Astrocyte (in vitro differentiated cells and primary cell): ENCODE measurements at regions not wholly inside any gene's neighbourhood (a gene's known extent, or its start where the extent isn't known, plus 50 kb on each side); places are given as distances from the start of the nearest gene placed in this dataset.

Experiments
- EZH2 ChIP-seq: IDR thresholded peaks from 2 replicates; pipeline ENCODE4 v1.6.1; 2012; ENCODE audit warnings: mild to moderate bottlenecking, low read length, inconsistent platforms; ENCODE audit not compliant: insufficient read depth
- TF ChIP-seq, protein P1 (sequence below): IDR thresholded peaks from 2 replicates; pipeline ENCODE4 v1.5.1; 2011; ENCODE audit warnings: low read depth, mild to moderate bottlenecking, inconsistent platforms, low read length, moderate library complexity; ENCODE audit not compliant: insufficient read depth

GRCh38 chr13:86710896-86711295, 911.7 kb upstream of the SLITRK6 start:
- TF ChIP-seq, protein P1, sequence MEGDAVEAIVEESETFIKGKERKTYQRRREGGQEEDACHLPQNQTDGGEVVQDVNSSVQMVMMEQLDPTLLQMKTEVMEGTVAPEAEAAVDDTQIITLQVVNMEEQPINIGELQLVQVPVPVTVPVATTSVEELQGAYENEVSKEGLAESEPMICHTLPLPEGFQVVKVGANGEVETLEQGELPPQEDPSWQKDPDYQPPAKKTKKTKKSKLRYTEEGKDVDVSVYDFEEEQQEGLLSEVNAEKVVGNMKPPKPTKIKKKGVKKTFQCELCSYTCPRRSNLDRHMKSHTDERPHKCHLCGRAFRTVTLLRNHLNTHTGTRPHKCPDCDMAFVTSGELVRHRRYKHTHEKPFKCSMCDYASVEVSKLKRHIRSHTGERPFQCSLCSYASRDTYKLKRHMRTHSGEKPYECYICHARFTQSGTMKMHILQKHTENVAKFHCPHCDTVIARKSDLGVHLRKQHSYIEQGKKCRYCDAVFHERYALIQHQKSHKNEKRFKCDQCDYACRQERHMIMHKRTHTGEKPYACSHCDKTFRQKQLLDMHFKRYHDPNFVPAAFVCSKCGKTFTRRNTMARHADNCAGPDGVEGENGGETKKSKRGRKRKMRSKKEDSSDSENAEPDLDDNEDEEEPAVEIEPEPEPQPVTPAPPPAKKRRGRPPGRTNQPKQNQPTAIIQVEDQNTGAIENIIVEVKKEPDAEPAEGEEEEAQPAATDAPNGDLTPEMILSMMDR, result no peak
- no peak for TF ChIP-seq EZH2
